ENCODE measurements at regions not wholly inside any gene's neighbourhood (a gene's known extent, or its start where the extent isn't known, plus 50 kb on each side); places are given as distances from the start of the nearest gene placed in this dataset.

DNA sequence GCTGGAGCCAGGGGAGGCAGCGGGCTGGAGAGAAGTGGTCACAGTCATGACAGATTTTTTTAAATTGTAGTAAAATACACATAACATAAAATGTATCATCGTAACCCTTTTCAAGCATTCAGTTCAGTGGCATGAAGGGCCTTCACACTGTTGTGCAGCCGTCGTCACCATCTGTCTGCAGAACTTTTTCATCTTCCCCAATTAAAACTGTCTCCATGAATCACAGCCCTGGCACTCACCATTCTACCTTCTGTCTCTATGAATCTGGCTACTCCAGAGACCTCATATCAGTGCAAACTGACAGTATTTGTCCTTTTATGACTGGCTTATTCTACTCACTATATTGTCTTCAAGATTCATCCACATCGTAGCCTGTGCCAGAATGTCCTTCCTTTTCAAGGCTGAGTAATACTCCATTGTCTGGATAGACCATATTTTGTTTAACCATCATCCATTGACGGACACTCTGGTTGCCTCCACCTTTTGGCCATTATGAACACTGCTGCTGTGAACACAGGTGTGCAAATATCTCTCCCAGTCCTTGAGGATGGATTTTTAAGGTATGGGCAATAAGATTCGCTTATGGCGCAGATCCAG lies 91.5 kb upstream of the NCOR2 start:
- TF ChIP-seq, protein P1, sequence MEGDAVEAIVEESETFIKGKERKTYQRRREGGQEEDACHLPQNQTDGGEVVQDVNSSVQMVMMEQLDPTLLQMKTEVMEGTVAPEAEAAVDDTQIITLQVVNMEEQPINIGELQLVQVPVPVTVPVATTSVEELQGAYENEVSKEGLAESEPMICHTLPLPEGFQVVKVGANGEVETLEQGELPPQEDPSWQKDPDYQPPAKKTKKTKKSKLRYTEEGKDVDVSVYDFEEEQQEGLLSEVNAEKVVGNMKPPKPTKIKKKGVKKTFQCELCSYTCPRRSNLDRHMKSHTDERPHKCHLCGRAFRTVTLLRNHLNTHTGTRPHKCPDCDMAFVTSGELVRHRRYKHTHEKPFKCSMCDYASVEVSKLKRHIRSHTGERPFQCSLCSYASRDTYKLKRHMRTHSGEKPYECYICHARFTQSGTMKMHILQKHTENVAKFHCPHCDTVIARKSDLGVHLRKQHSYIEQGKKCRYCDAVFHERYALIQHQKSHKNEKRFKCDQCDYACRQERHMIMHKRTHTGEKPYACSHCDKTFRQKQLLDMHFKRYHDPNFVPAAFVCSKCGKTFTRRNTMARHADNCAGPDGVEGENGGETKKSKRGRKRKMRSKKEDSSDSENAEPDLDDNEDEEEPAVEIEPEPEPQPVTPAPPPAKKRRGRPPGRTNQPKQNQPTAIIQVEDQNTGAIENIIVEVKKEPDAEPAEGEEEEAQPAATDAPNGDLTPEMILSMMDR (conservative IDR thresholded peaks at IDR 0.05; ENCODE audit: low read depth, low read length) = no peak
- TF ChIP-seq POLR2A (IDR thresholded peaks at IDR 0.05; ENCODE audit: low read depth, low read length) (no peak), RAD21 (IDR thresholded peaks at IDR 0.05; ENCODE audit: low read length) (no peak)

All from IMR-90 (cell line).